ENCODE measurements at regions not wholly inside any gene's neighbourhood (a gene's known extent, or its start where the extent isn't known, plus 50 kb on each side); places are given as distances from the start of the nearest gene placed in this dataset.

GRCh38 chr12:92504594-92504981, 198.2 kb upstream of the PLEKHG7 start:
- no peak for DNase-seq (ENCODE audit: low read depth, low spot score)
- Histone ChIP-seq H3K4me3 (no peak overlapping the region), H3K9me3 (ENCODE audit: low read depth, low read length) (no peaks in the 10 kb centered on the region), H3K9ac (ENCODE audit: insufficient read length) (no peak overlapping the region), H3K27ac (no peak overlapping the region), H3K36me3 (ENCODE audit: insufficient read depth, low read length) (no peaks in the 10 kb centered on the region)
- TF ChIP-seq FOXP2 (optimal IDR thresholded peaks at IDR 0.05; ENCODE audit: control extremely low read depth, extremely low read length, insufficient read depth): no peak
- TF ChIP-seq POLR2AphosphoS5 (IDR thresholded peaks at IDR 0.05; ENCODE audit: borderline replicate concordance, low read depth, low read length): no peak
- no peak for TF ChIP-seq EZH2 (IDR thresholded peaks at IDR 0.05)

- no peaks in the 10 kb centered on the region for H3K36me3 ChIP-seq (ENCODE audit: insufficient read depth, low read length)
- TF ChIP-seq EZH2 (IDR thresholded peaks at IDR 0.05) (no peak), FOXP2 (optimal IDR thresholded peaks at IDR 0.05; ENCODE audit: control extremely low read depth, extremely low read length, insufficient read depth) (no peak), POLR2AphosphoS5 (IDR thresholded peaks at IDR 0.05; ENCODE audit: borderline replicate concordance, low read depth, low read length) (no peak)
- no peak overlapping the region for H3K27ac ChIP-seq
- no peak overlapping the region for H3K4me3 ChIP-seq
- H3K9me3 ChIP-seq (ENCODE audit: low read depth, low read length): no peaks in the 10 kb centered on the region
- DNase-seq (ENCODE audit: low read depth, low spot score): no peak
- no peak overlapping the region for H3K9ac ChIP-seq (ENCODE audit: insufficient read length)
These were observed 198.7 kb upstream of the PLEKHG7 start for GRCh38 chr12:92503971-92504593.

- no peak overlapping the region for H3K27ac ChIP-seq
- no peak overlapping the region for H3K4me3 ChIP-seq
- H3K9ac ChIP-seq (ENCODE audit: insufficient read length): no peak overlapping the region
- H3K9me3 ChIP-seq (ENCODE audit: low read depth, low read length): no peaks in the 10 kb centered on the region
- DNase-seq (ENCODE audit: low read depth, low spot score): no peak
- TF ChIP-seq POLR2AphosphoS5 (IDR thresholded peaks at IDR 0.05; ENCODE audit: borderline replicate concordance, low read depth, low read length): no peak
- no peak for TF ChIP-seq FOXP2 (optimal IDR thresholded peaks at IDR 0.05; ENCODE audit: control extremely low read depth, extremely low read length, insufficient read depth)
- TF ChIP-seq EZH2 (IDR thresholded peaks at IDR 0.05): no peak
- H3K36me3 ChIP-seq (ENCODE audit: insufficient read depth, low read length): no peaks in the 10 kb centered on the region
These were observed 199.5 kb upstream of the PLEKHG7 start for GRCh38 chr12:92503029-92503931.

- DNase-seq (ENCODE audit: low read depth, low spot score): no peak
- Histone ChIP-seq H3K9ac (ENCODE audit: insufficient read length) (no peak overlapping the region), H3K36me3 (ENCODE audit: insufficient read depth, low read length) (no peaks in the 10 kb centered on the region), H3K9me3 (ENCODE audit: low read depth, low read length) (no peaks in the 10 kb centered on the region), H3K4me3 (no peak overlapping the region), H3K27ac (no peak overlapping the region)
- no peak for TF ChIP-seq FOXP2 (optimal IDR thresholded peaks at IDR 0.05; ENCODE audit: control extremely low read depth, extremely low read length, insufficient read depth)
- TF ChIP-seq POLR2AphosphoS5 (IDR thresholded peaks at IDR 0.05; ENCODE audit: borderline replicate concordance, low read depth, low read length): no peak
- TF ChIP-seq EZH2 (IDR thresholded peaks at IDR 0.05): no peak
These were observed 200.3 kb upstream of the PLEKHG7 start for GRCh38 chr12:92502417-92503028.

- H3K9me3 ChIP-seq (ENCODE audit: low read depth, low read length): no peaks in the 10 kb centered on the region
- no peak overlapping the region for H3K4me3 ChIP-seq
- no peaks in the 10 kb centered on the region for H3K36me3 ChIP-seq (ENCODE audit: insufficient read depth, low read length)
- DNase-seq (ENCODE audit: low read depth, low spot score): no peak
- no peak overlapping the region for H3K9ac ChIP-seq (ENCODE audit: insufficient read length)
- H3K27ac ChIP-seq: no peak overlapping the region
- TF ChIP-seq EZH2 (IDR thresholded peaks at IDR 0.05): no peak
- TF ChIP-seq FOXP2 (optimal IDR thresholded peaks at IDR 0.05; ENCODE audit: control extremely low read depth, extremely low read length, insufficient read depth): no peak
- TF ChIP-seq POLR2AphosphoS5 (IDR thresholded peaks at IDR 0.05; ENCODE audit: borderline replicate concordance, low read depth, low read length): no peak
These were observed 206.0 kb upstream of the PLEKHG7 start for GRCh38 chr12:92496790-92497189.

GRCh38 chr12:92495108-92495507, 207.7 kb upstream of the PLEKHG7 start:
- no peak for TF ChIP-seq EZH2 (IDR thresholded peaks at IDR 0.05)
- no peak for TF ChIP-seq POLR2AphosphoS5 (IDR thresholded peaks at IDR 0.05; ENCODE audit: borderline replicate concordance, low read depth, low read length)
- no peak for TF ChIP-seq FOXP2 (optimal IDR thresholded peaks at IDR 0.05; ENCODE audit: control extremely low read depth, extremely low read length, insufficient read depth)
- Histone ChIP-seq H3K36me3 (ENCODE audit: insufficient read depth, low read length) (no peaks in the 10 kb centered on the region), H3K27ac (no peak overlapping the region), H3K9me3 (ENCODE audit: low read depth, low read length) (no peaks in the 10 kb centered on the region), H3K9ac (ENCODE audit: insufficient read length) (no peak overlapping the region), H3K4me3 (no peak overlapping the region)
- no peak for DNase-seq (ENCODE audit: low read depth, low spot score)

GRCh38 chr12:92493816-92494215, 209.0 kb upstream of the PLEKHG7 start:
- no peaks in the 10 kb centered on the region for H3K36me3 ChIP-seq (ENCODE audit: insufficient read depth, low read length)
- no peak overlapping the region for H3K9ac ChIP-seq (ENCODE audit: insufficient read length)
- H3K27ac ChIP-seq: no peak overlapping the region
- no peak overlapping the region for H3K4me3 ChIP-seq
- no peak for TF ChIP-seq EZH2 (IDR thresholded peaks at IDR 0.05)
- TF ChIP-seq POLR2AphosphoS5 (IDR thresholded peaks at IDR 0.05; ENCODE audit: borderline replicate concordance, low read depth, low read length): no peak
- TF ChIP-seq FOXP2 (optimal IDR thresholded peaks at IDR 0.05; ENCODE audit: control extremely low read depth, extremely low read length, insufficient read depth): no peak
- no peak for DNase-seq (ENCODE audit: low read depth, low spot score)
- H3K9me3 ChIP-seq (ENCODE audit: low read depth, low read length): no peaks in the 10 kb centered on the region

GRCh38 chr12:92492995-92493394, 209.8 kb upstream of the PLEKHG7 start:
- H3K9me3 ChIP-seq (ENCODE audit: low read depth, low read length): no peaks in the 10 kb centered on the region
- no peak for DNase-seq (ENCODE audit: low read depth, low spot score)
- TF ChIP-seq FOXP2 (optimal IDR thresholded peaks at IDR 0.05; ENCODE audit: control extremely low read depth, extremely low read length, insufficient read depth): no peak
- no peaks in the 10 kb centered on the region for H3K36me3 ChIP-seq (ENCODE audit: insufficient read depth, low read length)
- H3K4me3 ChIP-seq: no peak overlapping the region
- H3K27ac ChIP-seq: no peak overlapping the region
- H3K9ac ChIP-seq (ENCODE audit: insufficient read length): no peak overlapping the region
